Astrocyte (in vitro differentiated cells and primary cell): ENCODE measurements at regions not wholly inside any gene's neighbourhood (a gene's known extent, or its start where the extent isn't known, plus 50 kb on each side); places are given as distances from the start of the nearest gene placed in this dataset.
A peak's percentile ranks its signal among the peaks of the same experiment; 100 is the strongest.
"Not testable (repeated sequence)": the region's sequence is repeated elsewhere in the genome, so short reads cannot be mapped to it uniquely, and the experiment has no call there.

Source experiments
- DNase-seq: peaks from one replicate; pipeline ENCODE4 v3.0.0-alpha.2; 2010; ENCODE audit warnings: low read depth
- FAIRE-seq: peaks from 2 replicates; lab custom pipeline; 2011; peaks lifted over from hg19 to GRCh38; lab: Jason Lieb, UNC
- H2AFZ ChIP-seq: 2 replicates; pipeline ENCODE4 v1.6.0; 2012; ENCODE audit warnings: low read depth, low read length, inconsistent platforms
- H3K27ac ChIP-seq: 2 replicates; pipeline ENCODE4 v1.5.1; 2011; ENCODE audit warnings: low read depth, low read length, inconsistent platforms
- H3K27me3 ChIP-seq: 2 replicates; pipeline ENCODE4 v1.6.0; 2011; ENCODE audit warnings: low read length, inconsistent platforms; ENCODE audit not compliant: insufficient read depth
- H3K36me3 ChIP-seq: 2 replicates; pipeline ENCODE4 v1.5.1; 2011; ENCODE audit warnings: low read length, inconsistent platforms; ENCODE audit not compliant: insufficient read depth
- H3K4me1 ChIP-seq: 2 replicates; pipeline ENCODE4 v1.5.1; 2011; ENCODE audit warnings: low read length, inconsistent platforms; ENCODE audit not compliant: insufficient read depth
- H3K4me2 ChIP-seq: 2 replicates; pipeline ENCODE4 v1.6.0; 2012; ENCODE audit warnings: low read length, inconsistent platforms
- H3K4me3 ChIP-seq: 2 replicates; pipeline ENCODE4 v1.5.1; 2011; ENCODE audit warnings: low read depth, mild to moderate bottlenecking, low read length, inconsistent platforms; ENCODE audit not compliant: insufficient read depth
- H3K79me2 ChIP-seq: 2 replicates; pipeline ENCODE4 v1.6.0; 2012; ENCODE audit warnings: mild to moderate bottlenecking, low read length, inconsistent platforms; ENCODE audit not compliant: insufficient read depth
- H3K9ac ChIP-seq: 2 replicates; pipeline ENCODE4 v1.6.0; 2012; ENCODE audit warnings: mild to moderate bottlenecking, low read length, inconsistent platforms
- H3K9me3 ChIP-seq: 2 replicates; pipeline ENCODE4 v1.5.1; 2012; ENCODE audit warnings: low read depth, mild to moderate bottlenecking, low read length, inconsistent platforms; ENCODE audit not compliant: insufficient read depth
- H4K20me1 ChIP-seq: 2 replicates; pipeline ENCODE4 v1.6.0; 2012; ENCODE audit warnings: low read length, inconsistent platforms; ENCODE audit not compliant: insufficient read depth
- H3K27ac Mint-ChIP-seq: one replicate; pipeline ENCODE4 v1.8.0; 2021; ENCODE audit warnings: mild to moderate bottlenecking, mixed read lengths; ENCODE audit not compliant: unreplicated experiment
- H3K27me3 Mint-ChIP-seq: one replicate; pipeline ENCODE4 v1.8.0; 2021; ENCODE audit warnings: low read depth, mixed read lengths; ENCODE audit not compliant: unreplicated experiment
- H3K36me3 Mint-ChIP-seq: one replicate; pipeline ENCODE4 v1.8.0; 2021; ENCODE audit warnings: low read depth, mixed read lengths; ENCODE audit not compliant: unreplicated experiment
- H3K4me1 Mint-ChIP-seq: one replicate; pipeline ENCODE4 v1.8.0; 2021; ENCODE audit warnings: low read depth, mixed read lengths; ENCODE audit not compliant: unreplicated experiment
- H3K4me3 Mint-ChIP-seq: one replicate; pipeline ENCODE4 v1.8.0; 2021; ENCODE audit warnings: mild to moderate bottlenecking, moderate library complexity, mixed read lengths; ENCODE audit not compliant: unreplicated experiment
- H3K9me3 Mint-ChIP-seq: one replicate; pipeline ENCODE4 v1.8.0; 2021; ENCODE audit warnings: mild to moderate bottlenecking, mixed read lengths; ENCODE audit not compliant: unreplicated experiment
- CTCF ChIP-seq: IDR thresholded peaks from 2 replicates; pipeline ENCODE4 v1.5.1; 2011; ENCODE audit warnings: low read depth, mild to moderate bottlenecking, inconsistent platforms, low read length, moderate library complexity; ENCODE audit not compliant: insufficient read depth
- EZH2 ChIP-seq: IDR thresholded peaks from 2 replicates; pipeline ENCODE4 v1.6.1; 2012; ENCODE audit warnings: mild to moderate bottlenecking, low read length, inconsistent platforms; ENCODE audit not compliant: insufficient read depth

- Histone ChIP-seq H3K27me3 (no peaks in the 10 kb centered on the region), H3K36me3 (no peaks in the 10 kb centered on the region), H3K27ac (no peak overlapping the region), H3K4me3 (no peak overlapping the region), H4K20me1 (no peaks in the 10 kb centered on the region), H3K9ac (no peak overlapping the region), H3K4me1 (no peaks in the 10 kb centered on the region), H3K4me2 (no peak overlapping the region), H3K79me2 (no peaks in the 10 kb centered on the region), H2AFZ (no peak overlapping the region), H3K9me3 (no peaks in the 10 kb centered on the region)
- Mint-ChIP-seq H3K4me3 (no peak overlapping the region), H3K36me3 (no peaks in the 10 kb centered on the region), H3K27ac (no peak overlapping the region), H3K27me3 (no peaks in the 10 kb centered on the region), H3K4me1 (no peaks in the 10 kb centered on the region), H3K9me3 (no peaks in the 10 kb centered on the region)
- no peak for DNase-seq
- no peak for FAIRE-seq
- no peak for TF ChIP-seq CTCF
- TF ChIP-seq EZH2 = no peak
Measured at GRCh38 chrX:35590210-35590609, 207.9 kb upstream of the MAGEB16 start.

GRCh38 chrX:35611562-35611961 lies 186.6 kb upstream of the MAGEB16 start:
- not testable (repeated sequence) for H3K9me3 Mint-ChIP-seq, H3K4me3 Mint-ChIP-seq, H3K4me1 Mint-ChIP-seq, H4K20me1 ChIP-seq, H3K27me3 ChIP-seq, H3K27ac ChIP-seq, H3K27me3 Mint-ChIP-seq, H3K36me3 Mint-ChIP-seq, H3K79me2 ChIP-seq, H3K27ac Mint-ChIP-seq, H2AFZ ChIP-seq, H3K4me2 ChIP-seq, H3K36me3 ChIP-seq, DNase-seq, H3K4me3 ChIP-seq, H3K9ac ChIP-seq, H3K9me3 ChIP-seq, H3K4me1 ChIP-seq
- peak; percentile 17 for FAIRE-seq

- Mint-ChIP-seq H3K27ac (peak overlapping the region; percentile 96), H3K9me3 (no peaks in the 10 kb centered on the region)
- no peak overlapping the region for H3K27ac ChIP-seq
Measured at GRCh38 chrX:35617836-35618235, 180.3 kb upstream of the MAGEB16 start.

More at GRCh38 chrX:35617836-35618235, 180.3 kb upstream of the MAGEB16 start:
- no peaks in the 10 kb centered on the region for H4K20me1 ChIP-seq
- H3K4me2 ChIP-seq = no peak overlapping the region
- Mint-ChIP-seq H3K4me3 (no peak overlapping the region), H3K36me3 (no peaks in the 10 kb centered on the region), H3K4me1 (no peaks in the 10 kb centered on the region), H3K27me3 (no peaks in the 10 kb centered on the region)
- H3K9me3 ChIP-seq = no peaks in the 10 kb centered on the region
- H3K27me3 ChIP-seq = no peaks in the 10 kb centered on the region
- H3K4me1 ChIP-seq = no peaks in the 10 kb centered on the region
- H2AFZ ChIP-seq = no peak overlapping the region
- no peak overlapping the region for H3K4me3 ChIP-seq
- H3K79me2 ChIP-seq = no peaks in the 10 kb centered on the region
- H3K36me3 ChIP-seq = no peaks in the 10 kb centered on the region
- TF ChIP-seq CTCF = no peak
- TF ChIP-seq EZH2 = no peak
- DNase-seq (no peak), FAIRE-seq (no peak)
- no peak overlapping the region for H3K9ac ChIP-seq
